WTC11 (cell line): ENCODE measurements at regions not wholly inside any gene's neighbourhood (a gene's known extent, or its start where the extent isn't known, plus 50 kb on each side); places are given as distances from the start of the nearest gene placed in this dataset.

Source experiments
- ATAC-seq: fragments of 200-7000 bp; cut with Tn5 transposase; 2 replicates; pipeline ENCODE4 v1.10.0; 2021; ENCODE audit warnings: mild to moderate bottlenecking, moderate library complexity
- CTCF ChIA-PET: fragments of 300-600 bp; sonication (Branson Sonifier 250); formaldehyde crosslinking; loops from one replicate; lab custom pipeline; 2021; ENCODE audit warnings: antibody characterized with exemption; lab: Charles Lee
- POLR2A ChIA-PET: fragments of 350-600 bp; sonication (Branson Sonifier 250); formaldehyde crosslinking; loops from one replicate; lab custom pipeline; 2021; ENCODE audit warnings: antibody characterized with exemption; lab: Charles Lee
- DNase-seq: peaks from one replicate; pipeline ENCODE4 v3.0.0; 2021; ENCODE audit warnings: low spot score
- H3K27ac Mint-ChIP-seq: 2 replicates; pipeline ENCODE4 v1.8.0; 2021; ENCODE audit warnings: mixed read lengths
- H3K27me3 Mint-ChIP-seq: 2 replicates; pipeline ENCODE4 v1.8.0; 2021; ENCODE audit warnings: low read depth, mild to moderate bottlenecking, moderate library complexity, mixed read lengths
- H3K36me3 Mint-ChIP-seq: 2 replicates; pipeline ENCODE4 v1.8.0; 2021; ENCODE audit warnings: mixed read lengths
- H3K4me1 Mint-ChIP-seq: 2 replicates; pipeline ENCODE4 v1.8.0; 2022; ENCODE audit warnings: mixed read lengths
- H3K4me3 Mint-ChIP-seq: 2 replicates; pipeline ENCODE4 v1.8.0; 2021; ENCODE audit warnings: mild to moderate bottlenecking, moderate library complexity, mixed read lengths
- H3K9me3 Mint-ChIP-seq: 2 replicates; pipeline ENCODE4 v1.8.0; 2021; ENCODE audit warnings: mixed read lengths
- ATF1 ChIP-seq: sonication (generic); formaldehyde crosslinking; IDR thresholded peaks from 2 replicates; pipeline ENCODE4 v1.8.1; 2023; ENCODE audit warnings: mild to moderate bottlenecking, moderate library complexity, missing genetic modification reagents
- CBFB ChIP-seq: sonication (generic); formaldehyde crosslinking; IDR thresholded peaks from 2 replicates; pipeline ENCODE4 v1.8.1; 2022; ENCODE audit warnings: mild to moderate bottlenecking, low read depth, missing genetic modification reagents
- CTCF ChIP-seq: fragments of 200-600 bp; IDR thresholded peaks from 2 replicates; pipeline ENCODE4 v1.8.0; 2022; ENCODE audit warnings: antibody characterized with exemption
- EMX1 ChIP-seq: fragments of 250-450 bp; sonication (Bioruptor Pico); IDR thresholded peaks from 2 replicates; pipeline ENCODE4 v1.8.0; 2021; ENCODE audit warnings: mild to moderate bottlenecking
- ERG ChIP-seq: fragments of 250-450 bp; sonication (Bioruptor Pico); IDR thresholded peaks from 2 replicates; pipeline ENCODE4 v1.8.0; 2021; ENCODE audit warnings: mild to moderate bottlenecking
- IRF1 ChIP-seq: sonication (generic); formaldehyde crosslinking; IDR thresholded peaks from 2 replicates; pipeline ENCODE4 v1.8.0; 2023; ENCODE audit warnings: missing genetic modification reagents
- MLX ChIP-seq: sonication (generic); formaldehyde crosslinking; IDR thresholded peaks from 2 replicates; pipeline ENCODE4 v1.8.1; 2023; ENCODE audit warnings: mild to moderate bottlenecking, missing genetic modification reagents, moderate library complexity
- MYBL2 ChIP-seq: sonication (generic); formaldehyde crosslinking; IDR thresholded peaks from 2 replicates; pipeline ENCODE4 v1.8.1; 2023; ENCODE audit warnings: mild to moderate bottlenecking, moderate library complexity, missing genetic modification reagents
- RORB ChIP-seq: fragments of 250-450 bp; sonication (Bioruptor Pico); IDR thresholded peaks from 2 replicates; pipeline ENCODE4 v1.9.0; 2021; ENCODE audit warnings: mild to moderate bottlenecking
- TCF7 ChIP-seq: sonication (generic); formaldehyde crosslinking; IDR thresholded peaks from 2 replicates; pipeline ENCODE4 v1.8.0; 2022; ENCODE audit warnings: mild to moderate bottlenecking, low read depth, missing genetic modification reagents, moderate library complexity
- ZMAT4 ChIP-seq: fragments of 250-450 bp; sonication (Bioruptor Pico); IDR thresholded peaks from 2 replicates; pipeline ENCODE4 v1.9.0; 2021; ENCODE audit warnings: mild to moderate bottlenecking
- ZNF138 ChIP-seq: sonication (generic); formaldehyde crosslinking; conservative IDR thresholded peaks from 2 replicates; pipeline ENCODE4 v1.8.1; 2022; ENCODE audit warnings: mild to moderate bottlenecking, moderate library complexity, missing genetic modification reagents
- ZNF281 ChIP-seq: sonication (generic); formaldehyde crosslinking; IDR thresholded peaks from 2 replicates; pipeline ENCODE4 v1.8.0; 2023; ENCODE audit warnings: mild to moderate bottlenecking, missing genetic modification reagents
- ZNF423 ChIP-seq: fragments of 250-450 bp; sonication (Bioruptor Pico); IDR thresholded peaks from 2 replicates; pipeline ENCODE4 v2.1.2; 2022; ENCODE audit warnings: mild to moderate bottlenecking, moderate library complexity
- ZNF671 ChIP-seq: fragments of 250-450 bp; sonication (Bioruptor Pico); IDR thresholded peaks from 2 replicates; pipeline ENCODE4 v1.8.0; 2021; ENCODE audit warnings: mild to moderate bottlenecking
- TF ChIP-seq, protein P1 (sequence below): fragments of 250-450 bp; sonication (Bioruptor Pico); IDR thresholded peaks from 2 replicates; pipeline ENCODE4 v1.9.0; 2021; ENCODE audit warnings: mild to moderate bottlenecking
- TF ChIP-seq, protein P2 (sequence below): sonication (generic); formaldehyde crosslinking; conservative IDR thresholded peaks from 2 replicates; pipeline ENCODE4 v1.8.1; 2022; ENCODE audit warnings: mild to moderate bottlenecking, missing genetic modification reagents
- TF ChIP-seq, protein P3 (sequence below): sonication (generic); formaldehyde crosslinking; IDR thresholded peaks from 2 replicates; pipeline ENCODE4 v1.8.1; 2023; ENCODE audit warnings: mild to moderate bottlenecking, missing genetic modification reagents
- TF ChIP-seq, protein P4 (sequence below): sonication (generic); formaldehyde crosslinking; IDR thresholded peaks from 2 replicates; pipeline ENCODE4 v1.8.0; 2022; ENCODE audit warnings: mild to moderate bottlenecking, missing genetic modification reagents

DNA sequence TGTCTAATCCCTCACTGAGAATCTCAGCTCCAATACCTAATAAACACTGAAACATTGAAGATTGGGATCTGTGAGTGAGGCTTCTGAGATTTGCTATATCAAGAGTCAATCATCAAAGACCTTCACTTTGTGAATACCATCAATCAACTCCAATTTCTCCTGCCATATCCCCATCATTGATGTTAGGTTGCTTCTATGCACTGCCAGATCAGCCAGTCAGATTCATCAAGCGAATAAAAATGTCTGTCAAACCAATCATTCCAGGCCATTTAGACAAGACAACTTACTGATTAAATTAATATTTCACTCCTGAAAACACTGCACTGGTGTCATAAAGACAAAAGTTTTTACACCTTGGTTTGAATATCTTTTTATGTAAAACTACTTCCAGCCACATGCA lies 1295.5 kb upstream of the LRRTM1 start (continued):
- TF ChIP-seq, protein P1, sequence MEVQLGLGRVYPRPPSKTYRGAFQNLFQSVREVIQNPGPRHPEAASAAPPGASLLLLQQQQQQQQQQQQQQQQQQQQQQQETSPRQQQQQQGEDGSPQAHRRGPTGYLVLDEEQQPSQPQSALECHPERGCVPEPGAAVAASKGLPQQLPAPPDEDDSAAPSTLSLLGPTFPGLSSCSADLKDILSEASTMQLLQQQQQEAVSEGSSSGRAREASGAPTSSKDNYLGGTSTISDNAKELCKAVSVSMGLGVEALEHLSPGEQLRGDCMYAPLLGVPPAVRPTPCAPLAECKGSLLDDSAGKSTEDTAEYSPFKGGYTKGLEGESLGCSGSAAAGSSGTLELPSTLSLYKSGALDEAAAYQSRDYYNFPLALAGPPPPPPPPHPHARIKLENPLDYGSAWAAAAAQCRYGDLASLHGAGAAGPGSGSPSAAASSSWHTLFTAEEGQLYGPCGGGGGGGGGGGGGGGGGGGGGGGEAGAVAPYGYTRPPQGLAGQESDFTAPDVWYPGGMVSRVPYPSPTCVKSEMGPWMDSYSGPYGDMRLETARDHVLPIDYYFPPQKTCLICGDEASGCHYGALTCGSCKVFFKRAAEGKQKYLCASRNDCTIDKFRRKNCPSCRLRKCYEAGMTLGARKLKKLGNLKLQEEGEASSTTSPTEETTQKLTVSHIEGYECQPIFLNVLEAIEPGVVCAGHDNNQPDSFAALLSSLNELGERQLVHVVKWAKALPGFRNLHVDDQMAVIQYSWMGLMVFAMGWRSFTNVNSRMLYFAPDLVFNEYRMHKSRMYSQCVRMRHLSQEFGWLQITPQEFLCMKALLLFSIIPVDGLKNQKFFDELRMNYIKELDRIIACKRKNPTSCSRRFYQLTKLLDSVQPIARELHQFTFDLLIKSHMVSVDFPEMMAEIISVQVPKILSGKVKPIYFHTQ (CRISPR knock-in tag): no peak
- TF ChIP-seq, protein P2, sequence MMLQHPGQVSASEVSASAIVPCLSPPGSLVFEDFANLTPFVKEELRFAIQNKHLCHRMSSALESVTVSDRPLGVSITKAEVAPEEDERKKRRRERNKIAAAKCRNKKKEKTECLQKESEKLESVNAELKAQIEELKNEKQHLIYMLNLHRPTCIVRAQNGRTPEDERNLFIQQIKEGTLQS (CRISPR knock-in tag): no peak
- no peak for TF ChIP-seq ZNF281

DNA sequence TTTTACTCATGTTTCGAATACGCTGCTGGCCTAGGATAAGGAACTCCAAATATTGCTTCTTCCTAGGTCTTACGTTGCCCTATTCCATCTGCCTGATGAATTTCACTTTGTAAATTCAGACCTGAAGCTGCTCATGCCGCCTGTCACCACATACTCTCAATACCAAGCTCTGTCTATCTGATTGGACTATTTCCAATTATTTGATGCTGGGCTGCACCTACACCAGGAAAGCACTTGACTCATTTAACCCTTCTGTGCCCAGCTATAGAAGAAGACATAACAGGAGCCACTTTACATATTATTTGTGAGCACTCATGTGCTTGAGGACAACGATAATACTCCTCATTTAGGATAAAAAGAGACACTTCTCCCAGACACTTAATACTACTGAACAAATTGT lies 1293.9 kb upstream of the LRRTM1 start:
- no peak for ATAC-seq
- Mint-ChIP-seq H3K27ac (no peak overlapping the region), H3K9me3 (no peaks in the 10 kb centered on the region), H3K27me3 (no peaks in the 10 kb centered on the region), H3K36me3 (no peaks in the 10 kb centered on the region), H3K4me1 (no peaks in the 10 kb centered on the region)
- CTCF ChIA-PET: no interaction called here
- no peak for DNase-seq
- TF ChIP-seq, protein P3, sequence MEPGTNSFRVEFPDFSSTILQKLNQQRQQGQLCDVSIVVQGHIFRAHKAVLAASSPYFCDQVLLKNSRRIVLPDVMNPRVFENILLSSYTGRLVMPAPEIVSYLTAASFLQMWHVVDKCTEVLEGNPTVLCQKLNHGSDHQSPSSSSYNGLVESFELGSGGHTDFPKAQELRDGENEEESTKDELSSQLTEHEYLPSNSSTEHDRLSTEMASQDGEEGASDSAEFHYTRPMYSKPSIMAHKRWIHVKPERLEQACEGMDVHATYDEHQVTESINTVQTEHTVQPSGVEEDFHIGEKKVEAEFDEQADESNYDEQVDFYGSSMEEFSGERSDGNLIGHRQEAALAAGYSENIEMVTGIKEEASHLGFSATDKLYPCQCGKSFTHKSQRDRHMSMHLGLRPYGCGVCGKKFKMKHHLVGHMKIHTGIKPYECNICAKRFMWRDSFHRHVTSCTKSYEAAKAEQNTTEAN (CRISPR knock-in tag): no peak
- no peak for TF ChIP-seq MLX
- TF ChIP-seq, protein P4, sequence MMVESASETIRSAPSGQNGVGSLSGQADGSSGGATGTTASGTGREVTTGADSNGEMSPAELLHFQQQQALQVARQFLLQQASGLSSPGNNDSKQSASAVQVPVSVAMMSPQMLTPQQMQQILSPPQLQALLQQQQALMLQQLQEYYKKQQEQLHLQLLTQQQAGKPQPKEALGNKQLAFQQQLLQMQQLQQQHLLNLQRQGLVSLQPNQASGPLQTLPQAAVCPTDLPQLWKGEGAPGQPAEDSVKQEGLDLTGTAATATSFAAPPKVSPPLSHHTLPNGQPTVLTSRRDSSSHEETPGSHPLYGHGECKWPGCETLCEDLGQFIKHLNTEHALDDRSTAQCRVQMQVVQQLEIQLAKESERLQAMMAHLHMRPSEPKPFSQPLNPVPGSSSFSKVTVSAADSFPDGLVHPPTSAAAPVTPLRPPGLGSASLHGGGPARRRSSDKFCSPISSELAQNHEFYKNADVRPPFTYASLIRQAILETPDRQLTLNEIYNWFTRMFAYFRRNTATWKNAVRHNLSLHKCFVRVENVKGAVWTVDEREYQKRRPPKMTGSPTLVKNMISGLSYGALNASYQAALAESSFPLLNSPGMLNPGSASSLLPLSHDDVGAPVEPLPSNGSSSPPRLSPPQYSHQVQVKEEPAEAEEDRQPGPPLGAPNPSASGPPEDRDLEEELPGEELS (CRISPR knock-in tag): no peak
- no peak for TF ChIP-seq CTCF
- TF ChIP-seq ERG (CRISPR knock-in tag): no peak
- no peak for TF ChIP-seq ZNF423 (CRISPR knock-in tag)
- no peak for TF ChIP-seq RORB (CRISPR knock-in tag)
- TF ChIP-seq ZNF671 (CRISPR knock-in tag): no peak
- TF ChIP-seq ATF1 (CRISPR knock-in tag): no peak
- TF ChIP-seq ZNF138 (CRISPR knock-in tag): no peak
- no peak for TF ChIP-seq EMX1 (CRISPR knock-in tag)
- no peak for TF ChIP-seq IRF1 (CRISPR knock-in tag)
- no peak for TF ChIP-seq TCF7
- TF ChIP-seq CBFB (CRISPR knock-in tag): no peak
- no peak for TF ChIP-seq MYBL2 (CRISPR knock-in tag)
- TF ChIP-seq ZMAT4: no peak
- no peak for TF ChIP-seq ZNF281
- TF ChIP-seq, all 79 proteins: peak for 0
- POLR2A ChIA-PET: no interaction called here
- H3K4me3 Mint-ChIP-seq: no peak overlapping the region
